Mesenchymal stem cell (in vitro differentiated cells and primary cell): ENCODE measurements at regions not wholly inside any gene's neighbourhood (a gene's known extent, or its start where the extent isn't known, plus 50 kb on each side); places are given as distances from the start of the nearest gene placed in this dataset.

Experiments
- DNase-seq: peaks from one replicate; pipeline ENCODE4 v3.0.0-alpha.2; 2013
- H2AFZ ChIP-seq: one replicate; pipeline ENCODE4 v1.6.1; 2013; ENCODE audit warnings: low read depth, mild to moderate bottlenecking, control low read depth, inconsistent platforms, low read length, moderate library complexity
- H2AK5ac ChIP-seq: 2 replicates; pipeline ENCODE4 v1.6.1; 2013; ENCODE audit warnings: low read length, moderate library complexity, mild to moderate bottlenecking, inconsistent platforms; ENCODE audit not compliant: severe bottlenecking
- H2BK120ac ChIP-seq: one replicate; pipeline ENCODE4 v1.6.1; 2013; ENCODE audit warnings: low read depth, mild to moderate bottlenecking, inconsistent platforms, low read length, moderate library complexity
- H2BK12ac ChIP-seq, 2 experiments: one replicate each; pipeline ENCODE4 v1.6.1; 2013; ENCODE audit warnings: inconsistent platforms in 2 of 2, low read length in 2 of 2, mild to moderate bottlenecking in 2 of 2, moderate library complexity in 2 of 2, control low read depth in 1 of 2
- H2BK15ac ChIP-seq: one replicate; pipeline ENCODE4 v1.6.1; 2013; ENCODE audit warnings: mild to moderate bottlenecking, low read depth, inconsistent platforms; ENCODE audit not compliant: poor library complexity, severe bottlenecking
- H2BK5ac ChIP-seq: 2 replicates; pipeline ENCODE4 v1.6.1; 2013; ENCODE audit warnings: low read depth, mild to moderate bottlenecking, low read length, control low read depth, inconsistent platforms; ENCODE audit not compliant: poor library complexity, severe bottlenecking
- H3K14ac ChIP-seq, 2 experiments: one replicate each; pipeline ENCODE4 v1.6.1; 2013; ENCODE audit warnings: inconsistent platforms in 2 of 2, low read length in 2 of 2, control low read depth in 1 of 2, mild to moderate bottlenecking in 1 of 2, moderate library complexity in 1 of 2
- H3K18ac ChIP-seq, 2 experiments: one replicate each; pipeline ENCODE4 v1.6.1; 2013; ENCODE audit warnings: inconsistent platforms in 2 of 2, low read length in 2 of 2, control low read depth in 1 of 2, low read depth in 1 of 2, mild to moderate bottlenecking in 1 of 2
- H3K23ac ChIP-seq, 2 experiments: one replicate each; pipeline ENCODE4 v1.6.1; 2013; ENCODE audit warnings: inconsistent platforms in 2 of 2, low read length in 2 of 2, mild to moderate bottlenecking in 2 of 2, moderate library complexity in 2 of 2, control low read depth in 1 of 2
- H3K27ac ChIP-seq: 2 replicates; pipeline ENCODE4 v1.5.1; 2013; ENCODE audit warnings: mild to moderate bottlenecking, moderate library complexity, low read length, control low read depth, inconsistent platforms; ENCODE audit not compliant: poor library complexity, severe bottlenecking
- H3K27me3 ChIP-seq, 2 experiments: 2 replicates each; pipeline versions ENCODE4 v1.6.1 to v1.7.0; 2013; ENCODE audit warnings: low read length in 2 of 2, mild to moderate bottlenecking in 2 of 2, moderate library complexity in 2 of 2, control low read depth in 1 of 2, inconsistent platforms in 1 of 2; ENCODE audit not compliant: control insufficient read depth in 1 of 2, insufficient read depth in 1 of 2
- H3K36me3 ChIP-seq, 2 experiments: 2 replicates each; pipeline versions ENCODE4 v1.6.1 to v1.7.0; 2013; ENCODE audit warnings: low read length in 2 of 2, control low read depth in 1 of 2, inconsistent platforms in 1 of 2, low read depth in 1 of 2, mild to moderate bottlenecking in 1 of 2; ENCODE audit not compliant: insufficient read depth in 2 of 2, control insufficient read depth in 1 of 2
- H3K4ac ChIP-seq, 2 experiments: one replicate each; pipeline ENCODE4 v1.6.1; 2013; ENCODE audit warnings: inconsistent platforms in 2 of 2, low read length in 2 of 2, mild to moderate bottlenecking in 2 of 2, moderate library complexity in 2 of 2, control low read depth in 1 of 2, low read depth in 1 of 2
- H3K4me1 ChIP-seq: 2 replicates; pipeline ENCODE4 v1.6.1; 2013; ENCODE audit warnings: low read depth, low read length, control low read depth; ENCODE audit not compliant: control insufficient read depth, insufficient read depth
- H3K4me2 ChIP-seq: 2 replicates; pipeline ENCODE4 v1.6.1; 2013; ENCODE audit warnings: low read length, mild to moderate bottlenecking, inconsistent platforms; ENCODE audit not compliant: poor library complexity, severe bottlenecking
- H3K4me3 ChIP-seq, 2 experiments: 2 replicates each; pipeline versions ENCODE4 v1.5.1 to v1.7.0; 2013; ENCODE audit warnings: low read length in 2 of 2, mild to moderate bottlenecking in 2 of 2, control low read depth in 1 of 2, low read depth in 1 of 2; ENCODE audit not compliant: insufficient read depth in 1 of 2
- H3K79me1 ChIP-seq: replicated peaks from 2 replicates; pipeline ENCODE4 v1.6.1; 2013; ENCODE audit warnings: mild to moderate bottlenecking, control low read depth, low read length, inconsistent platforms; ENCODE audit not compliant: poor library complexity, severe bottlenecking
- H3K9ac ChIP-seq: 2 replicates; pipeline ENCODE4 v1.7.0; 2013; ENCODE audit warnings: mild to moderate bottlenecking, low read length, moderate library complexity
- H3K9me3 ChIP-seq: 2 replicates; pipeline ENCODE4 v1.7.0; 2013; ENCODE audit warnings: mild to moderate bottlenecking, low read length; ENCODE audit not compliant: control insufficient read depth
- H4K8ac ChIP-seq: one replicate; pipeline ENCODE4 v1.6.1; 2013; ENCODE audit warnings: inconsistent platforms, mild to moderate bottlenecking, low read length, moderate library complexity
- H4K91ac ChIP-seq: one replicate; pipeline ENCODE4 v1.6.1; 2013; ENCODE audit warnings: mild to moderate bottlenecking, low read length, inconsistent platforms
- WGBS: methylation state at CpG from one replicate; pipeline ENCODE4 v1.1.7; 2013; ENCODE audit warnings: mixed read lengths; 5-methylcytosine and 5-hydroxymethylcytosine counted together

DNA sequence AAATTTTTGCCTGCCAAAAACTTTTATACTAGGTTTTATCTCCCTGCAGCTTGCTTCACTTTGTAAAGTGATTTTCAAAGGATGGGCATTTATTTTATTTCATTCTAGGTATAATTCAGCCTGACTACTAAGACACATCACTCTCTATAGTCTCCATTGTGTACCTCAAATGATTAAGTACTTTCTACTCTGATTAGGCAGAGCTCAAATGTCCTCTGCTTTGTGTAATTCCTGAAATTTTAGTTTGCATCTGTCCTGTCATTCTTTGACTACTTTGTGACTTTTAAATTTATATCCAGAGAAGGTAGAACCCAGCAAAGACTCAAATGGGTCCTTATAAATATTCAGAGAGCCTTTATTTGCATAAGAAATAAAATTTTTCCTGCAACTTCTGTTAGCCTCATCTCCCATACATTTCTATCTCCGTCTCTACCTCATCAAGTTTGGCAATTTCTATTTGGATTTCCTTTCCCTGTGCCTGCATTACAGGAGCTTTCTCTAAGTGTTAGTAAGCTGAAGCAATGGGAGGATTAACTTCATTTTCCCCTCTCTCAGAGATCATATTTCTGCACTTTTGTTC is 1038.0 kb upstream of the ATXN8OS start:
- H3K4me2 ChIP-seq, result no peak overlapping the region
- H3K14ac ChIP-seq, result no peak overlapping the region
- no peaks in the 10 kb centered on the region for H3K79me1 ChIP-seq
- no peaks in the 10 kb centered on the region for H3K36me3 ChIP-seq
- no peak overlapping the region for H2BK12ac ChIP-seq
- no peak overlapping the region for H3K23ac ChIP-seq
- H3K27ac ChIP-seq, result no peak overlapping the region
- no peaks in the 10 kb centered on the region for H3K9me3 ChIP-seq
- no peak overlapping the region for H2BK15ac ChIP-seq
- H2BK5ac ChIP-seq, result no peak overlapping the region
- no peaks in the 10 kb centered on the region for H3K27me3 ChIP-seq
- no peak overlapping the region for H3K4ac ChIP-seq
- H4K8ac ChIP-seq, result no peak overlapping the region
- no peaks in the 10 kb centered on the region for H3K4me1 ChIP-seq
- no peak for DNase-seq
- H2AFZ ChIP-seq, result no peak overlapping the region
- no CpG with 5 or more reads among the region's 1 CpG for WGBS
- H2BK120ac ChIP-seq, result no peak overlapping the region
- H3K18ac ChIP-seq, result no peak overlapping the region
- H2AK5ac ChIP-seq, result no peak overlapping the region
- no peak overlapping the region for H3K9ac ChIP-seq
- H4K91ac ChIP-seq, result no peak overlapping the region
- H3K4me3 ChIP-seq, result no peak overlapping the region

DNA sequence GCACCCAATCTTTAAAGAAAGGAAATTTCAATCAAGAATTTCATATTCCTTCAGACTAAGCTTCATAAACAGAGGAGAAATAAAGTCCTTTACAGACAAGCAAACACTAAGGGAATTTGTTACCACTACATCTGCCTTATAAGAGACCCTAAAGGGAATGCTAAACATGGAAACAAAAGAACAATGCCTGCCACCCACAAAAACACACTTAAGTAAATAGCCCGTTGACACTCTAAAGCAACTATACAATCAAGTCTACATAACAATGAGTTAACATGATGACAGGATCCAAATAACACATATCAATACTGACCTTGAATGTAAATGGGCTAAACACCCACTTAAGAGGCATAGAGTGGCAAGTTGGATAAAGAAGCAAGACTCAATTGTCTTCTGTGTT is 1056.9 kb upstream of the ATXN8OS start:
- H3K18ac ChIP-seq, result no peak overlapping the region
- H3K9ac ChIP-seq, result no peak overlapping the region
- H4K91ac ChIP-seq, result no peak overlapping the region
- no peak overlapping the region for H3K27ac ChIP-seq
- no peak overlapping the region for H3K14ac ChIP-seq
- no peaks in the 10 kb centered on the region for H3K36me3 ChIP-seq
- 13% methylated on average over 1 of the region's 1 CpG for WGBS
- no peak overlapping the region for H2AK5ac ChIP-seq
- H3K79me1 ChIP-seq, result no peaks in the 10 kb centered on the region
- no peak overlapping the region for H2BK120ac ChIP-seq
- H2AFZ ChIP-seq, result no peak overlapping the region
- no peak overlapping the region for H3K4me2 ChIP-seq
- H3K9me3 ChIP-seq, result peaks cover 40% of the 10 kb centered on the region
- DNase-seq, result no peak
- no peak overlapping the region for H2BK15ac ChIP-seq
- no peak overlapping the region for H2BK5ac ChIP-seq
- no peak overlapping the region for H2BK12ac ChIP-seq
- H3K4ac ChIP-seq, result no peak overlapping the region
- no peaks in the 10 kb centered on the region for H3K4me1 ChIP-seq
- H3K23ac ChIP-seq, result no peak overlapping the region
- H4K8ac ChIP-seq, result no peak overlapping the region
- H3K4me3 ChIP-seq, result no peak overlapping the region
- no peaks in the 10 kb centered on the region for H3K27me3 ChIP-seq

DNA sequence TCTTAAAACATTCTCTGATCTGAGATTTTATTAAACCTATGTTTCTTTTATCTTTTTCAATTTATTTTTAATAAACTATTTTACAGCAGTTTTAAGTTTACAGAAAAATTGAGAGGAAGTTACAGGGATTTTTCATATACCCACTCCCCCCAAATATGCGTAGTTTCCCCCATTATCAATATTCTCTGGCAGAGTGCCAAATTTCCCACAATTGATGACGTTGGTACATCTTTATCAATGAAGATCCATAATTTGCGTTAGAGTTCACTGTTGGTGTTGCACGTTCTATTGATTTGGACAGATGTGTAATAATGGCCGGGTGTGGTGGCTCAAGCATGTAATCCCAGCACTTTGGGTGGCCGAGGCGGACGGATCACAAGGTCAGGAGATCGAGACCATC is 1063.0 kb upstream of the ATXN8OS start:
- no peaks in the 10 kb centered on the region for H3K4me1 ChIP-seq

DNA sequence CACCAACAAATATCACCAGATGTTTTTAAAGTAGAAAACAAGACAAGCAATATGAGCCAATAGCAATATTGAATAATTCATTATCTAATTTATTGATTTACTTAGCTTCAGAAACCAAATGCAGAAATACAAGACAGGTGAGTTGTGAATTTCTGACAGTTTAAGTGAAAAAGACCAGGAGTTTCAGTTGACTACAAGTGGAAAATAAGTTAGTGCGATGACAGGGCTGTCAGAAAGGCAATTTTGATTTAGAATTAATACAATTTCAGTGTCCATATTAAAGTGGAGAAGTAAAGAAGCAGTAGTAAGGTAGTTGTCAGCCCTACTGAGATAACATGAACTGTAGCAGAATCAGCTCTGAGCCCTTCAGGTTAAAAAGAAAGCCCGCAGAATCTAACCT is 1066.7 kb upstream of the ATXN8OS start:
- H2AK5ac ChIP-seq, result no peak overlapping the region
- H4K8ac ChIP-seq, result no peak overlapping the region
- no peak overlapping the region for H3K14ac ChIP-seq
- H2AFZ ChIP-seq, result no peak overlapping the region
- H3K23ac ChIP-seq, result no peak overlapping the region
- no peak overlapping the region for H2BK5ac ChIP-seq
- no peak overlapping the region for H2BK120ac ChIP-seq
- no peak overlapping the region for H3K9ac ChIP-seq
- no peak overlapping the region for H2BK15ac ChIP-seq
- no peak overlapping the region for H4K91ac ChIP-seq
- H2BK12ac ChIP-seq, result no peak overlapping the region
- no peak overlapping the region for H3K4me2 ChIP-seq
- H3K79me1 ChIP-seq, result no peaks in the 10 kb centered on the region
- no peak overlapping the region for H3K27ac ChIP-seq
- H3K36me3 ChIP-seq, result no peaks in the 10 kb centered on the region
- H3K18ac ChIP-seq, result no peak overlapping the region
- no peak overlapping the region for H3K4me3 ChIP-seq
- no peak overlapping the region for H3K4ac ChIP-seq
- H3K9me3 ChIP-seq, result peaks cover 8% of the 10 kb centered on the region
- no peaks in the 10 kb centered on the region for H3K27me3 ChIP-seq
- DNase-seq, result no peak
- no peaks in the 10 kb centered on the region for H3K4me1 ChIP-seq
- 36% methylated on average over 1 of the region's 2 CpGs for WGBS

More for the DNA sequence above, 1063.0 kb upstream of the ATXN8OS start:
- Histone ChIP-seq H2BK5ac (no peak overlapping the region), H3K36me3 (no peaks in the 10 kb centered on the region), H3K4ac (no peak overlapping the region), H2BK15ac (no peak overlapping the region), H3K9ac (no peak overlapping the region), H3K4me2 (no peak overlapping the region), H3K4me3 (no peak overlapping the region), H3K14ac (no peak overlapping the region), H3K23ac (no peak overlapping the region), H4K8ac (no peak overlapping the region), H2AK5ac (no peak overlapping the region), H3K27me3 (no peaks in the 10 kb centered on the region), H3K79me1 (no peaks in the 10 kb centered on the region), H3K27ac (no peak overlapping the region), H2AFZ (no peak overlapping the region), H3K9me3 (peaks cover 14% of the 10 kb centered on the region), H2BK12ac (no peak overlapping the region), H3K18ac (no peak overlapping the region), H4K91ac (no peak overlapping the region), H2BK120ac (no peak overlapping the region)
- DNase-seq, result no peak
- WGBS, result 94% methylated on average over 9 of the region's 9 CpGs
